Panc1 (cell line): ENCODE measurements at regions not wholly inside any gene's neighbourhood (a gene's known extent, or its start where the extent isn't known, plus 50 kb on each side); places are given as distances from the start of the nearest gene placed in this dataset.
A peak's percentile ranks its signal among the peaks of the same experiment; 100 is the strongest.

Source experiments
- POLR2AphosphoS5 ChIP-seq: IDR thresholded peaks from 2 replicates; pipeline ENCODE4 v1.6.1; 2012; ENCODE audit warnings: mild to moderate bottlenecking, low read depth, low read length, moderate library complexity
- SIN3A ChIP-seq: IDR thresholded peaks from 2 replicates; pipeline ENCODE4 v1.6.1; 2012; ENCODE audit warnings: low read depth, mild to moderate bottlenecking, low read length, moderate library complexity, borderline replicate concordance; ENCODE audit not compliant: insufficient read depth
- TF ChIP-seq, protein P1 (sequence below): fragments of 450-650 bp; IDR thresholded peaks from 2 replicates; pipeline ENCODE4 v1.5.1; 2017; ENCODE audit warnings: mild to moderate bottlenecking

DNA sequence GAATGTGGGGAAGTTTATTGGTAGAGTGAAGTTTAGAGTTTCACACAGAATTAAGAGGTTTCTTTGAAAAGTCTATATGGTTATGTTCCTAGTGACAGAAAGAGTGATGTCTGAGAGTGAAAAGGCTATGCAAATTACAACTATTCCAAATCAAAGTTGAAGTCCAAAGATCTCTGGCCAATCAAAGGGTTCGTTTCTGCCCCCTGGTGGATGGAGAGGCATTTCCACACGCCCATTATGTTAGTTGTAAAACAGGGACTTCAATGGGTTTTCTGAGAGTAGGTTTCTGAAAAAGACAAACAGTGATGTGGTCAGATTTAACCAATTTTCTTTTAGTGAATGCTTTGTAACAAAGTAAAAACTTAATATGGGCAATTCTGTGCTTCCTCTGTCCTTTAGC, 441.5 kb upstream of the POU3F3 start:
- TF ChIP-seq POLR2AphosphoS5 (no peak), SIN3A (no peak)
- TF ChIP-seq, protein P1, sequence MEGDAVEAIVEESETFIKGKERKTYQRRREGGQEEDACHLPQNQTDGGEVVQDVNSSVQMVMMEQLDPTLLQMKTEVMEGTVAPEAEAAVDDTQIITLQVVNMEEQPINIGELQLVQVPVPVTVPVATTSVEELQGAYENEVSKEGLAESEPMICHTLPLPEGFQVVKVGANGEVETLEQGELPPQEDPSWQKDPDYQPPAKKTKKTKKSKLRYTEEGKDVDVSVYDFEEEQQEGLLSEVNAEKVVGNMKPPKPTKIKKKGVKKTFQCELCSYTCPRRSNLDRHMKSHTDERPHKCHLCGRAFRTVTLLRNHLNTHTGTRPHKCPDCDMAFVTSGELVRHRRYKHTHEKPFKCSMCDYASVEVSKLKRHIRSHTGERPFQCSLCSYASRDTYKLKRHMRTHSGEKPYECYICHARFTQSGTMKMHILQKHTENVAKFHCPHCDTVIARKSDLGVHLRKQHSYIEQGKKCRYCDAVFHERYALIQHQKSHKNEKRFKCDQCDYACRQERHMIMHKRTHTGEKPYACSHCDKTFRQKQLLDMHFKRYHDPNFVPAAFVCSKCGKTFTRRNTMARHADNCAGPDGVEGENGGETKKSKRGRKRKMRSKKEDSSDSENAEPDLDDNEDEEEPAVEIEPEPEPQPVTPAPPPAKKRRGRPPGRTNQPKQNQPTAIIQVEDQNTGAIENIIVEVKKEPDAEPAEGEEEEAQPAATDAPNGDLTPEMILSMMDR: peak; percentile 50; the same call in 1 of the 2 replicates
